GM10266 (cell line): ENCODE measurements at regions not wholly inside any gene's neighbourhood (a gene's known extent, or its start where the extent isn't known, plus 50 kb on each side); places are given as distances from the start of the nearest gene placed in this dataset.
"Not testable (repeated sequence)": the region's sequence is repeated elsewhere in the genome, so short reads cannot be mapped to it uniquely, and the experiment has no call there.

Experiments used
- DNase-seq: peaks from one replicate; pipeline ENCODE4 v3.0.0; 2012; ENCODE audit errors: extremely low spot score
- CTCF ChIP-seq: IDR thresholded peaks from 2 replicates; pipeline ENCODE4 v1.5.1; 2012; ENCODE audit warnings: mild to moderate bottlenecking, low read depth; ENCODE audit not compliant: control insufficient read depth, insufficient read depth; ENCODE audit errors: missing control alignments

DNA sequence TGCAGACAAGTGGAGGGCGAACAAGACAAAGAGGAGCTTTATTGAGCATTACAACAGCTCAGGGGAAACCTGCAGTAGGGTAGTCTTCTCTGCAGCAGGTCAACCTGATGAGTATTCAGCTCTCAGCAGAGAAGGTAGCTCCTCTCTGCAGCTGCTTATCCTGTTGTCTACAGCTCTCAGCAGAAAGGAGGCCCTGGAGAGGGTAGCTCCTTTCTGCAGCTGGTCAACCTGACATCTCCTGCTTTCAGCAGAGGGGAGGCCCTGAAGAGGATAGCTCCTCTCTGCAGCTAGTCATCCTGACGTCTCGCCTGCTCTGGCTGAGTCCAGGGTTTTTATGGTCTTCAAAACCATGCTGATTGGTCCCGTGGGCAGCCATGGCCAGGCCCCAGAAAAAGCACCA lies 113.6 kb downstream of the CD24 start:
- TF ChIP-seq CTCF = no peak
- DNase-seq = no peak

GRCh38 chr6:106858653-106859092 lies 115.9 kb downstream of the CD24 start:
- no peak for TF ChIP-seq CTCF
- DNase-seq = no peak

GRCh38 chr6:106857771-106858652 lies 116.5 kb downstream of the CD24 start:
- TF ChIP-seq CTCF = no peak
- DNase-seq = no peak

DNA sequence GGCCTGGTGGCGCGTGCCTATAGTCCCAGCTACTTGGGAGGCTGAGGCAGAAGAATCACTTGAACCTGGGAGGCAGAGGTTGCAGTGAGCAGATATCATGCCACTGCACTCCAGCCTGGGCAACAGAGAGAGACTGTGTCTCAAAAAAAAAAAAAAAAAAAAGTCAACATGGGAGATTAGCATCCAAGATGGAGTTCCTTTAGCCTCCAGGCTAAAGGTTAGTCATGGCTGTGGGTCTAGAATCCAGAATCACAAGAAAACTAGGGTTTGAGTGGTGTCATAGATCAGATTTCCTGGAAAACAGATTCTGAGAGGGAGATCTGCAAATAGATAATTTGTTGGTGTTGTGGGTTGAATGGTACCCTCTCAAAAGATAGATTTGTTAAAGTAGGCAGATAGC lies 117.2 kb downstream of the CD24 start:
- DNase-seq = not testable (repeated sequence)

DNA sequence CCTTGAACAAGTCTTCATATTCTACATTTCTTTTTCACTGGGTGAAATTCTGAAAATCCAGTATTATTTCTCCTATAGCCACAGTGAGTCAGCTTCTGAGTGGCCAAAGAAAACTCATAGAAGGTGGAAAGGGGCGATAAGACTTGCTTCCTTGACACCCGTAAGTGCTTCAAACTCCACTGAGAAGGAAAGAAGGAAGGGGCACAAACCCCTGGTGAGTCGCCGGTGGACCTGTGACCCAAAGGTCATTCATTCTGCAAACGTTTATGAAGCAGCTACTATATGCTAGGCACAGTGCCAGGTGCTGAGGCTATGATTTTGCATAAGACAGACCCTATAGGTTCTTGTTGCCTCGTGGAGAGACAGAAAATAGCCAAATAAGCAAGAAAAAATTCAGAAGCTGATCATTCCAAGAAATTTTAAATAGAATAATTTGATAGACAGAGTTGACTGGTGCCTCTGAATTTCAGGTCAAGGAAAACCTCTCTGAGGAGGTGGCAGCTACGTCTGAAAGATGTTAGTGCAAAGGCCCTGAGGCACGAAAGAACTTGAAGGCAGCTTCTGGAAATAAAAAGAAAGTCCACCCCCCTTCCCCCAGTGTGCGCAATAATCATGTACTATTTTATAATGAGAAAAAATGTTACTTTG lies 118.2 kb downstream of the CD24 start:
- no peak for DNase-seq
- TF ChIP-seq CTCF = no peak

GRCh38 chr6:106855117-106855516 lies 119.4 kb downstream of the CD24 start:
- no peak for TF ChIP-seq CTCF
- no peak for DNase-seq

DNA sequence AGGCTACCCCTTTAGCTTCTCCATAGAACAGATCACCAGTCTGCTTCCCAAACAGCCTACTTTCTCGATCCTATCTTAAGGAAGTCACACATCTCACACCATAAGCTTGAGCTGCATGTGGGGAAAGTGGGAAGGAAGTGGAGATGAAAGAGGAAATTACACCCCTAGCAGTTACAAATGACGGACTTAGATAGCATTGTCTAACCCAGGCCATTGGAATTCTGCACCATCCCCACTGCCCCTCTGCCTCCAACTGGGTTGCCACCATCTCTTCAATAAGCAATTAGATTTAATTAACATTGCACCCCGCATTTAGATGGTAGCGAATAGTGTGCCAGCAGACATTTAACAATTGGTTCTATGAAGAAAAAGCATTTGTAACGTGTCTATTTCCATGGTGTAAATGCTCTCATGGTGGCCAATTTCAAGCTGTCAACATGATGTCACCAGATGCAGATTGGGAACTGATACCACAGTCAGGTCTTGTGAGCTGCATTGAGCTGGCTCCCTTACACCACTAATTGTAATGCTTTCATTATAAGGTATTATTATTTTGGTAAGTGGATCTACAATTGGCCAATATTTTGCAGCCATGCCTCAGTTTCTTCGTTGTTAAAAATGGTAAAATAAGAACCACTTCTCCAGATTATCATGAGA lies 124.7 kb downstream of the CD24 start:
- TF ChIP-seq CTCF = no peak
- peak; percentile 43 for DNase-seq
